H9 (cell line): ENCODE measurements at regions not wholly inside any gene's neighbourhood (a gene's known extent, or its start where the extent isn't known, plus 50 kb on each side); places are given as distances from the start of the nearest gene placed in this dataset.

Experiments used
- DNase-seq: peaks from one replicate; pipeline ENCODE4 v3.0.0-alpha.2; 2017
- H2AFZ ChIP-seq: one replicate; pipeline ENCODE4 v1.6.1; 2013; ENCODE audit warnings: mild to moderate bottlenecking, low read length, control low read depth, moderate library complexity
- H2AK5ac ChIP-seq: 2 replicates; pipeline ENCODE4 v1.6.1; 2013; ENCODE audit warnings: low read length, control low read depth, mixed read lengths; ENCODE audit not compliant: insufficient read length
- H2BK120ac ChIP-seq: one replicate; pipeline ENCODE4 v1.6.1; 2013; ENCODE audit warnings: low read depth, mild to moderate bottlenecking, low read length, control low read depth, inconsistent platforms; ENCODE audit not compliant: poor library complexity, severe bottlenecking
- H2BK12ac ChIP-seq: 2 replicates; pipeline ENCODE4 v1.6.1; 2013; ENCODE audit warnings: low read length, control low read depth, mixed read lengths, low read depth; ENCODE audit not compliant: insufficient read length
- H2BK15ac ChIP-seq: 2 replicates; pipeline ENCODE4 v1.6.1; 2013; ENCODE audit warnings: low read depth, low read length, control low read depth
- H2BK20ac ChIP-seq: one replicate; pipeline ENCODE4 v1.6.1; 2013; ENCODE audit warnings: low read depth, mild to moderate bottlenecking, low read length, control low read depth, inconsistent platforms; ENCODE audit not compliant: poor library complexity, severe bottlenecking
- H2BK5ac ChIP-seq: 2 replicates; pipeline ENCODE4 v1.6.1; 2013; ENCODE audit warnings: low read length, control low read depth, mixed read lengths; ENCODE audit not compliant: insufficient read length
- H3K14ac ChIP-seq: 2 replicates; pipeline ENCODE4 v1.6.1; 2013; ENCODE audit warnings: low read length, control low read depth; ENCODE audit not compliant: insufficient read depth
- H3K18ac ChIP-seq: 2 replicates; pipeline ENCODE4 v1.6.1; 2013; ENCODE audit warnings: low read depth, mild to moderate bottlenecking, mixed read lengths, low read length, control low read depth; ENCODE audit not compliant: insufficient read length
- H3K23ac ChIP-seq: 2 replicates; pipeline ENCODE4 v1.6.1; 2013; ENCODE audit warnings: low read length, control low read depth, mixed read lengths, low read depth; ENCODE audit not compliant: insufficient read length
- H3K23me2 ChIP-seq: 2 replicates; pipeline ENCODE4 v1.6.1; 2013; ENCODE audit warnings: low read depth, mild to moderate bottlenecking, mixed read lengths, low read length, control low read depth; ENCODE audit not compliant: insufficient read length, poor library complexity, severe bottlenecking
- H3K27ac ChIP-seq: 2 replicates; pipeline ENCODE4 v1.5.1; 2013; ENCODE audit warnings: low read length, control low read depth, mixed read lengths, low read depth; ENCODE audit not compliant: insufficient read length
- H3K27me3 ChIP-seq: 2 replicates; pipeline ENCODE4 v1.6.1; 2013; ENCODE audit warnings: low read length, control low read depth, inconsistent platforms; ENCODE audit not compliant: insufficient read depth
- H3K4ac ChIP-seq: 2 replicates; pipeline ENCODE4 v1.6.1; 2013; ENCODE audit warnings: low read depth, mild to moderate bottlenecking, control low read depth, inconsistent platforms, low read length, moderate library complexity
- H3K4me1 ChIP-seq: 2 replicates; pipeline ENCODE4 v1.6.1; 2013; ENCODE audit warnings: low read length, control low read depth, inconsistent platforms; ENCODE audit not compliant: insufficient read depth
- H3K4me2 ChIP-seq: 2 replicates; pipeline ENCODE4 v1.6.1; 2013; ENCODE audit warnings: low read length, control low read depth, mixed read lengths; ENCODE audit not compliant: insufficient read length, insufficient read depth
- H3K56ac ChIP-seq: 2 replicates; pipeline ENCODE4 v1.6.1; 2013; ENCODE audit warnings: low read depth, mild to moderate bottlenecking, mixed read lengths, low read length, control low read depth; ENCODE audit not compliant: insufficient read length
- H3K79me1 ChIP-seq: 2 replicates; pipeline ENCODE4 v1.6.1; 2013; ENCODE audit warnings: low read depth, mild to moderate bottlenecking, moderate library complexity, low read length, control low read depth, inconsistent platforms; ENCODE audit not compliant: insufficient read depth, poor library complexity, severe bottlenecking
- H3K79me2 ChIP-seq: 2 replicates; pipeline ENCODE4 v1.6.1; 2013; ENCODE audit warnings: low read length, control low read depth, inconsistent platforms; ENCODE audit not compliant: insufficient read depth
- H3K9ac ChIP-seq: 2 replicates; pipeline ENCODE4 v1.6.1; 2013; ENCODE audit warnings: low read length, control low read depth, mixed read lengths; ENCODE audit not compliant: insufficient read length; ENCODE audit errors: extremely low read depth
- H3K9me3 ChIP-seq: one replicate; pipeline ENCODE4 v1.6.1; 2013; ENCODE audit warnings: low read depth, low read length, inconsistent platforms; ENCODE audit not compliant: control insufficient read depth
- H3T11ph ChIP-seq: one replicate; pipeline ENCODE4 v1.6.1; 2013; ENCODE audit warnings: mild to moderate bottlenecking, low read length, control low read depth, inconsistent platforms
- H4K20me1 ChIP-seq: one replicate; pipeline ENCODE4 v1.6.1; 2013; ENCODE audit not compliant: control insufficient read depth, insufficient read length, insufficient read depth
- H4K5ac ChIP-seq: 2 replicates; pipeline ENCODE4 v1.6.1; 2013; ENCODE audit warnings: low read depth, mild to moderate bottlenecking, mixed read lengths, low read length, control low read depth; ENCODE audit not compliant: insufficient read length
- H4K8ac ChIP-seq: replicated peaks from 2 replicates; pipeline ENCODE4 v1.6.1; 2013; ENCODE audit warnings: low read length, control low read depth, mixed read lengths, low read depth; ENCODE audit not compliant: insufficient read length
- H4K91ac ChIP-seq: 2 replicates; pipeline ENCODE4 v1.6.1; 2013; ENCODE audit warnings: low read depth, mild to moderate bottlenecking, moderate library complexity, mixed read lengths, low read length, control low read depth; ENCODE audit not compliant: insufficient read length
- H3K27ac Mint-ChIP-seq, 3 experiments: 2 replicates in 2 of 3; 3 replicates in 1 of 3; pipeline ENCODE4 v1.8.0; 2020 to 2021; ENCODE audit warnings: mixed read lengths in 3 of 3, mild to moderate bottlenecking in 1 of 3, moderate library complexity in 1 of 3
- H3K27me3 Mint-ChIP-seq: 2 replicates; pipeline ENCODE4 v1.8.0; 2021; ENCODE audit warnings: low read depth, mild to moderate bottlenecking, moderate library complexity, mixed read lengths
- H3K36me3 Mint-ChIP-seq, 3 experiments: 2 replicates in 2 of 3; 3 replicates in 1 of 3; pipeline ENCODE4 v1.8.0; 2020 to 2021; ENCODE audit warnings: low read depth in 3 of 3, mixed read lengths in 3 of 3; ENCODE audit not compliant: insufficient read depth in 1 of 3
- H3K4me1 Mint-ChIP-seq, 2 experiments: 2 replicates each; pipeline ENCODE4 v1.8.0; 2020; ENCODE audit warnings: mixed read lengths in 2 of 2
- H3K4me3 Mint-ChIP-seq, 2 experiments: 2 replicates in 1 of 2; 3 replicates in 1 of 2; pipeline ENCODE4 v1.8.0; 2020 to 2021; ENCODE audit warnings: mild to moderate bottlenecking in 2 of 2, mixed read lengths in 2 of 2, moderate library complexity in 1 of 2
- H3K9me3 Mint-ChIP-seq, 2 experiments: 2 replicates in 1 of 2; 3 replicates in 1 of 2; pipeline ENCODE4 v1.8.0; 2020; ENCODE audit warnings: mild to moderate bottlenecking in 2 of 2, mixed read lengths in 2 of 2, moderate library complexity in 1 of 2
- CTCF ChIP-seq: fragments of 200-600 bp; sonication (generic); conservative IDR thresholded peaks from 3 replicates; pipeline ENCODE4 v1.8.0; 2021; ENCODE audit warnings: antibody characterized with exemption, mild to moderate bottlenecking
- WGBS: extraction: QIAGEN DNeasy Blood & Tissue Kit; methylation state at CpG from one replicate; pipeline ENCODE4 v1.1.7; 2013; ENCODE audit warnings: missing lambda C conversion rate, low lambda C conversion rate, mixed read lengths; ENCODE audit not compliant: insufficient read length; ENCODE audit errors: extremely low coverage; 5-methylcytosine and 5-hydroxymethylcytosine counted together

- Histone ChIP-seq H3K4ac (no peak overlapping the region), H2BK20ac (peak overlapping the region; percentile 49), H4K20me1 (no peaks in the 10 kb centered on the region), H3K79me2 (no peaks in the 10 kb centered on the region), H2BK15ac (no peak overlapping the region), H3K56ac (no peak overlapping the region), H3K27me3 (no peaks in the 10 kb centered on the region), H4K8ac (no peak overlapping the region), H2BK5ac (no peak overlapping the region), H4K91ac (no peak overlapping the region), H3K4me1 (peaks cover 6% of the 10 kb centered on the region; the same call in 1 of the 2 replicates), H2BK12ac (no peak overlapping the region), H2AK5ac (no peak overlapping the region), H3K9ac (no peak overlapping the region), H3T11ph (no peak overlapping the region), H4K5ac (no peak overlapping the region), H3K23me2 (no peaks in the 10 kb centered on the region), H3K18ac (no peak overlapping the region), H3K14ac (no peak overlapping the region), H3K4me2 (no peak overlapping the region), H3K23ac (no peak overlapping the region), H3K27ac (no peak overlapping the region), H2AFZ (no peak overlapping the region), H2BK120ac (no peak overlapping the region), H3K9me3 (no peaks in the 10 kb centered on the region), H3K79me1 (no peaks in the 10 kb centered on the region)
- Mint-ChIP-seq H3K27ac (peak overlapping the region in 2 of 3 experiments; percentile 45 to 85; a peak in 4 of 7 replicates), H3K27me3 (no peaks in the 10 kb centered on the region), H3K9me3 (peaks cover 2 to 4% of the 10 kb centered on the region in 2 experiments; a peak in 2 of 5 replicates), H3K4me3 (no peak overlapping the region), H3K4me1 (peaks cover 17 to 18% of the 10 kb centered on the region in 2 experiments), H3K36me3 (peaks cover 0 to 5% (median 2%) of the 10 kb centered on the region in 3 experiments; a peak in 4 of 7 replicates)
- whole genome bisulfite sequencing, result no CpG with 5 or more reads among the region's 1 CpG
- no peak for TF ChIP-seq CTCF
- DNase-seq, result no peak
Measured at GRCh38 chr2:221780281-221780688, 208.2 kb upstream of the EPHA4 start.
